OCI-LY3 (cell line): ENCODE measurements at regions not wholly inside any gene's neighbourhood (a gene's known extent, or its start where the extent isn't known, plus 50 kb on each side); places are given as distances from the start of the nearest gene placed in this dataset.

Experiments used
- H2AFZ ChIP-seq: fragments of 200-600, 300-600 bp; shearing (Covaris generic); 2 replicates; pipeline ENCODE4 v1.6.0; 2014; ENCODE audit warnings: antibody characterized with exemption, low read depth, low read length
- H3K27ac ChIP-seq: fragments of 200-600, 300-600 bp; sonication (generic); 2 replicates; pipeline ENCODE4 v1.5.1; 2014; ENCODE audit warnings: mild to moderate bottlenecking, low read length, moderate library complexity, mixed read lengths
- H3K27me3 ChIP-seq: fragments of 200-600, 300-600 bp; sonication (generic); 2 replicates; pipeline ENCODE4 v1.6.1; 2014; ENCODE audit warnings: low read depth, low read length, mixed read lengths
- H3K36me3 ChIP-seq: fragments of 200-600, 300-600 bp; sonication (generic); replicated peaks from 2 replicates; pipeline ENCODE3; 2014; ENCODE audit warnings: low read depth, low read length, mixed read lengths
- H3K4me1 ChIP-seq: fragments of 300-600, 200-600 bp; sonication (generic); 2 replicates; pipeline ENCODE4 v1.6.1; 2014; ENCODE audit warnings: low read length, mixed read lengths
- H3K4me2 ChIP-seq: fragments of 200-600, 300-600 bp; sonication (generic); 2 replicates; pipeline ENCODE4 v1.6.1; 2014; ENCODE audit warnings: low read length, mixed read lengths
- H3K4me3 ChIP-seq: fragments of 300-600, 200-600 bp; sonication (generic); 2 replicates; pipeline ENCODE4 v1.5.1; 2014; ENCODE audit warnings: antibody characterized with exemption, mild to moderate bottlenecking, low read length, moderate library complexity
- H3K79me2 ChIP-seq: fragments of 300-600, 200-600 bp; shearing (Covaris generic); 2 replicates; pipeline ENCODE4 v1.6.1; 2014; ENCODE audit warnings: mild to moderate bottlenecking, low read length, mixed read lengths
- H3K9ac ChIP-seq: fragments of 300-600, 200-600 bp; shearing (Covaris generic); 2 replicates; pipeline ENCODE4 v1.6.0; 2014; ENCODE audit warnings: mild to moderate bottlenecking, low read length, moderate library complexity
- H3K9me3 ChIP-seq: fragments of 200-600, 300-600 bp; shearing (Covaris generic); 2 replicates; pipeline ENCODE4 v1.6.1; 2014; ENCODE audit warnings: low read length, mixed read lengths; ENCODE audit not compliant: insufficient read depth
- H4K20me1 ChIP-seq: fragments of 200-600, 300-600 bp; sonication (generic); 2 replicates; pipeline ENCODE4 v1.6.1; 2016; ENCODE audit warnings: low read length, mixed read lengths; ENCODE audit not compliant: insufficient read depth
- EZH2phosphoT487 ChIP-seq: fragments of 200-600 bp; shearing (Covaris generic); IDR thresholded peaks from 2 replicates; pipeline ENCODE4 v1.6.1; 2018; ENCODE audit warnings: antibody characterized with exemption, mixed run types, low read depth
- TF ChIP-seq, protein P1 (sequence below): fragments of 200-600, 300-600 bp; sonication (generic); IDR thresholded peaks from 2 replicates; pipeline ENCODE4 v1.5.1; 2014; ENCODE audit warnings: antibody characterized with exemption, low read length, low read depth

- Histone ChIP-seq H3K36me3 (no peaks in the 10 kb centered on the region), H3K27ac (no peak overlapping the region)
Measured at GRCh38 chr4:104964410-104965175, 182.1 kb upstream of the TET2 start.

DNA sequence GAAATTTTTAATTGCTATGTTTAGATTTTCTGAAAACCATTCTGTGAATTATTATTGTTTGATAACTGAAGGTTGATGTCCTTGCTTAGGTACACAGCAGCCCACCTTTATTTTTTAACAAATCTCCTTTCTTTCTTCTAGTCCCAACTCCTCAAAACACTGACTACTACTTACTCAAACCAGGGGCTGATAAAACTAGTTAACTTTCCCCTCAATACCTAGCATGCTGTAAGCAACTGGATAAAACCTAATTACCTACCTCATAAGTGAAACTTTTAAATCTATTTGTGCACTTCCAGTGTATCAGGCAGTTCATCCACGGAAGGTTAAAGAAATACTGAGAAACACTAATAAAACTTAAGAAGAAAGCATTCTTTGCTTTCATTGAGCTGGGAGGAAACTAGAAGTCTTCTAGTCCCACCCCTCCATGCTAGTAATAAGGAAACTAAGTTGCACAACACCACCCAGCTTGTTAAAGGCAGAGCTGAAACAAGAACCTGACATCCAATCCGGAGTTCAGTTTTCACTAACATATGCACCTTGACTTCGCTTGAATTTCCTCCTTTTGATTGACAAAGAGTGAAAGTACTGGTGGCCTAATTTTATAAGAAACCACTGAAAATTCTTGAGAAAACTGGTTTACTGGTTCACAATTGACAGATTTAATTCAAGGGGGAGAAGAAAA, 180.2 kb upstream of the TET2 start:
- Histone ChIP-seq H3K36me3 (no peaks in the 10 kb centered on the region), H3K79me2 (no peaks in the 10 kb centered on the region), H3K9ac (peak overlapping the region; percentile 69), H2AFZ (peak overlapping the region; percentile 94), H3K4me1 (peaks cover 68% of the 10 kb centered on the region), H4K20me1 (no peaks in the 10 kb centered on the region), H3K27me3 (no peaks in the 10 kb centered on the region), H3K9me3 (no peaks in the 10 kb centered on the region), H3K4me2 (peak overlapping the region; percentile 92), H3K27ac (peak overlapping the region; percentile 96), H3K4me3 (peak overlapping the region; percentile 67)
- no peak for TF ChIP-seq EZH2phosphoT487
- TF ChIP-seq, protein P1, sequence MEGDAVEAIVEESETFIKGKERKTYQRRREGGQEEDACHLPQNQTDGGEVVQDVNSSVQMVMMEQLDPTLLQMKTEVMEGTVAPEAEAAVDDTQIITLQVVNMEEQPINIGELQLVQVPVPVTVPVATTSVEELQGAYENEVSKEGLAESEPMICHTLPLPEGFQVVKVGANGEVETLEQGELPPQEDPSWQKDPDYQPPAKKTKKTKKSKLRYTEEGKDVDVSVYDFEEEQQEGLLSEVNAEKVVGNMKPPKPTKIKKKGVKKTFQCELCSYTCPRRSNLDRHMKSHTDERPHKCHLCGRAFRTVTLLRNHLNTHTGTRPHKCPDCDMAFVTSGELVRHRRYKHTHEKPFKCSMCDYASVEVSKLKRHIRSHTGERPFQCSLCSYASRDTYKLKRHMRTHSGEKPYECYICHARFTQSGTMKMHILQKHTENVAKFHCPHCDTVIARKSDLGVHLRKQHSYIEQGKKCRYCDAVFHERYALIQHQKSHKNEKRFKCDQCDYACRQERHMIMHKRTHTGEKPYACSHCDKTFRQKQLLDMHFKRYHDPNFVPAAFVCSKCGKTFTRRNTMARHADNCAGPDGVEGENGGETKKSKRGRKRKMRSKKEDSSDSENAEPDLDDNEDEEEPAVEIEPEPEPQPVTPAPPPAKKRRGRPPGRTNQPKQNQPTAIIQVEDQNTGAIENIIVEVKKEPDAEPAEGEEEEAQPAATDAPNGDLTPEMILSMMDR: no peak

More at GRCh38 chr4:104964410-104965175, 182.1 kb upstream of the TET2 start:
- H4K20me1 ChIP-seq: no peaks in the 10 kb centered on the region
- no peaks in the 10 kb centered on the region for H3K9me3 ChIP-seq
- H3K4me2 ChIP-seq: peak overlapping the region; percentile 41
- H3K27me3 ChIP-seq: no peaks in the 10 kb centered on the region
- H2AFZ ChIP-seq: no peak overlapping the region
- H3K4me1 ChIP-seq: peaks cover 50% of the 10 kb centered on the region
- H3K9ac ChIP-seq: no peak overlapping the region
- no peak for TF ChIP-seq EZH2phosphoT487
- TF ChIP-seq, protein P1: no peak
- H3K4me3 ChIP-seq: no peak overlapping the region
- no peaks in the 10 kb centered on the region for H3K79me2 ChIP-seq

- H3K9me3 ChIP-seq: no peaks in the 10 kb centered on the region
- no peaks in the 10 kb centered on the region for H3K27me3 ChIP-seq
- H2AFZ ChIP-seq: peak overlapping the region; percentile 94
- no peaks in the 10 kb centered on the region for H4K20me1 ChIP-seq
- no peaks in the 10 kb centered on the region for H3K36me3 ChIP-seq
- no peaks in the 10 kb centered on the region for H3K79me2 ChIP-seq
- H3K4me1 ChIP-seq: peaks cover 68% of the 10 kb centered on the region
- peak overlapping the region; percentile 92 for H3K4me2 ChIP-seq
- H3K27ac ChIP-seq: peak overlapping the region; percentile 96
- TF ChIP-seq EZH2phosphoT487: no peak
- TF ChIP-seq, protein P1: no peak
- peak overlapping the region; percentile 69 for H3K9ac ChIP-seq
- peak overlapping the region; percentile 67 for H3K4me3 ChIP-seq
Measured at GRCh38 chr4:104967034-104967401, 179.7 kb upstream of the TET2 start.

- no peak overlapping the region for H2AFZ ChIP-seq
- peak overlapping the region; percentile 49 for H3K4me2 ChIP-seq
- peak overlapping the region; percentile 7; the same call in 1 of the 2 replicates for H3K4me3 ChIP-seq
- TF ChIP-seq EZH2phosphoT487: no peak
- TF ChIP-seq, protein P1: no peak
- H4K20me1 ChIP-seq: no peaks in the 10 kb centered on the region
- no peaks in the 10 kb centered on the region for H3K36me3 ChIP-seq
- H3K9ac ChIP-seq: no peak overlapping the region
- H3K27ac ChIP-seq: peak overlapping the region; percentile 36
- H3K27me3 ChIP-seq: no peaks in the 10 kb centered on the region
- H3K9me3 ChIP-seq: no peaks in the 10 kb centered on the region
- peaks cover 74% of the 10 kb centered on the region for H3K4me1 ChIP-seq
- no peaks in the 10 kb centered on the region for H3K79me2 ChIP-seq
Measured at GRCh38 chr4:104969394-104970082, 177.1 kb upstream of the TET2 start.
